Kidney (tissue), 13 donors: ENCODE measurements at regions not wholly inside any gene's neighbourhood (a gene's known extent, or its start where the extent isn't known, plus 50 kb on each side); places are given as distances from the start of the nearest gene placed in this dataset.
A peak's percentile ranks its signal among the peaks of the same experiment; 100 is the strongest.

Experiments
- DNase-seq, 5 donors: peaks; one replicate each; pipeline ENCODE4 v3.0.0-alpha.2; 2013 to 2020
- FAIRE-seq: peaks from 2 replicates; lab custom pipeline; 2012; peaks lifted over from hg19 to GRCh38; lab: Jason Lieb, UNC
- H3K27ac ChIP-seq, 2 donors: one replicate each; pipeline ENCODE4 v1.7.0; 2013; ENCODE audit warnings: low read depth in 2 of 2, low read length in 2 of 2, inconsistent platforms in 1 of 2
- H3K27me3 ChIP-seq: one replicate; pipeline ENCODE4 v1.7.1; 2013; ENCODE audit warnings: low read length, inconsistent platforms; ENCODE audit not compliant: control insufficient read depth, insufficient read depth
- H3K36me3 ChIP-seq, 3 donors: one replicate each; pipeline versions ENCODE4 v1.7.0 to v1.7.1; 2013; ENCODE audit warnings: low read length in 3 of 3, control low read depth in 1 of 3, inconsistent platforms in 1 of 3; ENCODE audit not compliant: insufficient read depth in 3 of 3, control insufficient read depth in 2 of 3
- H3K4me1 ChIP-seq, 3 donors: one replicate each; pipeline versions ENCODE4 v1.7.0 to v1.7.1; 2013; ENCODE audit warnings: low read length in 3 of 3, inconsistent platforms in 1 of 3, low read depth in 1 of 3; ENCODE audit not compliant: control insufficient read depth in 2 of 3, insufficient read depth in 2 of 3
- H3K4me3 ChIP-seq, 3 donors: one replicate each; pipeline versions ENCODE4 v1.7.0 to v1.8.1; 2013; ENCODE audit warnings: low read length in 3 of 3, control low read depth in 1 of 3, inconsistent platforms in 1 of 3
- H3K9ac ChIP-seq, 3 donors: one replicate each; pipeline versions ENCODE4 v1.7.0 to v1.7.1; 2013; ENCODE audit warnings: low read length in 3 of 3, control low read depth in 1 of 3, inconsistent platforms in 1 of 3
- H3K9me3 ChIP-seq, 3 donors: one replicate each; pipeline versions ENCODE4 v1.7.0 to v1.7.1; 2013; ENCODE audit warnings: low read length in 3 of 3, control low read depth in 1 of 3, inconsistent platforms in 1 of 3; ENCODE audit not compliant: control insufficient read depth in 2 of 3, insufficient read depth in 1 of 3
- intact Hi-C: fragments of 100-400 bp; cut with DNase I; formaldehyde crosslinking; loops from one replicate; pipeline ENCODE4 v1.11.1; 2022
- TF ChIP-seq, protein P1 (sequence below): IDR thresholded peaks from 3 replicates; pipeline ENCODE4 v1.5.1; 2012; ENCODE audit warnings: mild to moderate bottlenecking, moderate library complexity, borderline replicate concordance; ENCODE audit not compliant: insufficient read depth; ENCODE audit errors: extremely low read depth
- donor health status: control.
- donor health status: control.
- donor health status: control.
- donor health status: control.
- donor health status: control.
- donor health status: DM: yes; HTN: yes; CAD: no.
- donor health status: Normal renal cell carcinoma (clear cell type).

GRCh38 chr11:109849051-109849450 is 244.1 kb upstream of the ZC3H12C start:
- no peaks in the 10 kb centered on the region for H3K27me3 ChIP-seq
- DNase-seq (no peak), FAIRE-seq (no peak)
- no peak overlapping the region for H3K9ac ChIP-seq
- no peaks in the 10 kb centered on the region for H3K36me3 ChIP-seq
- intact Hi-C loops = no loop called here
- H3K4me1 ChIP-seq = no peaks in the 10 kb centered on the region
- H3K27ac ChIP-seq = no peak overlapping the region
- H3K4me3 ChIP-seq = no peak overlapping the region
- H3K9me3 ChIP-seq = no peaks in the 10 kb centered on the region
- TF ChIP-seq, protein P1, sequence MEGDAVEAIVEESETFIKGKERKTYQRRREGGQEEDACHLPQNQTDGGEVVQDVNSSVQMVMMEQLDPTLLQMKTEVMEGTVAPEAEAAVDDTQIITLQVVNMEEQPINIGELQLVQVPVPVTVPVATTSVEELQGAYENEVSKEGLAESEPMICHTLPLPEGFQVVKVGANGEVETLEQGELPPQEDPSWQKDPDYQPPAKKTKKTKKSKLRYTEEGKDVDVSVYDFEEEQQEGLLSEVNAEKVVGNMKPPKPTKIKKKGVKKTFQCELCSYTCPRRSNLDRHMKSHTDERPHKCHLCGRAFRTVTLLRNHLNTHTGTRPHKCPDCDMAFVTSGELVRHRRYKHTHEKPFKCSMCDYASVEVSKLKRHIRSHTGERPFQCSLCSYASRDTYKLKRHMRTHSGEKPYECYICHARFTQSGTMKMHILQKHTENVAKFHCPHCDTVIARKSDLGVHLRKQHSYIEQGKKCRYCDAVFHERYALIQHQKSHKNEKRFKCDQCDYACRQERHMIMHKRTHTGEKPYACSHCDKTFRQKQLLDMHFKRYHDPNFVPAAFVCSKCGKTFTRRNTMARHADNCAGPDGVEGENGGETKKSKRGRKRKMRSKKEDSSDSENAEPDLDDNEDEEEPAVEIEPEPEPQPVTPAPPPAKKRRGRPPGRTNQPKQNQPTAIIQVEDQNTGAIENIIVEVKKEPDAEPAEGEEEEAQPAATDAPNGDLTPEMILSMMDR = no peak

GRCh38 chr11:109849946-109850345 is 243.2 kb upstream of the ZC3H12C start:
- intact Hi-C loops = no loop called here

DNA sequence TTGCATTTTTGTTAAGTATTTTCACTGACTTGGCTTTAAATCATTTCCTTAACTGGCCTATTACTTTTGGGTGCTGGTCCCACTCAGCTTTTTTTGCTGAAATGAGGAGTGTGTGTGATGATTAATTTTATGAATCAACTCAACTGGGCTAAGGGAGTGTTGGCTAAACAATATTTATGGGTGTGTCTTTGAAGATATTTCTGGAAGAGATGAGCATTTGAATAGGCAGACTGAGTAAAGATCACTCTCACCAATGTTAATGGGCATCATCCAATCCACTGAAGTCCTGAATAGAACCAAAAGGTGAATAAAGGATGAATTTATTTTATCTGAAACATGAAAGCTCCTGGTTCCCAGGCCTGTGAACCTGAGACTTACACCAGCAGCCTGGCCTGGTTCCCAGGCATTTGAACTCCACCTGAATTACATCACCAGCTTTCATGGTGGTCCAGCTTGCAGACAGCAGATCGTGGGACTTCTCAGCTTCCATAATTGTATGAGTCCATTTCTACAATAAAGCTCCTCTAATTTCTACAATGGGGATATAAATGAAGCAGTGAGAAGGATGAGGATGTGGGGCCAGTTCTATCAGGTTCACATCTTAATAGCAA is 241.3 kb upstream of the ZC3H12C start:
- Histone ChIP-seq H3K27ac (no peak overlapping the region), H3K9me3 (no peaks in the 10 kb centered on the region), H3K4me1 (no peaks in the 10 kb centered on the region), H3K4me3 (no peak overlapping the region), H3K9ac (no peak overlapping the region), H3K36me3 (no peaks in the 10 kb centered on the region), H3K27me3 (no peaks in the 10 kb centered on the region)
- TF ChIP-seq, protein P1 = no peak
- peak in 2 of 5 donors; percentile 5 to 28 for DNase-seq
- FAIRE-seq = no peak
- intact Hi-C loops = no loop called here

More at GRCh38 chr11:109849946-109850345, 243.2 kb upstream of the ZC3H12C start:
- no peaks in the 10 kb centered on the region for H3K36me3 ChIP-seq
- no peaks in the 10 kb centered on the region for H3K4me1 ChIP-seq
- TF ChIP-seq, protein P1 = no peak
- no peaks in the 10 kb centered on the region for H3K9me3 ChIP-seq
- FAIRE-seq (no peak), DNase-seq (no peak)
- no peak overlapping the region for H3K9ac ChIP-seq
- H3K27me3 ChIP-seq = no peaks in the 10 kb centered on the region
- H3K4me3 ChIP-seq = no peak overlapping the region
- no peak overlapping the region for H3K27ac ChIP-seq
